ENCODE measurements at regions not wholly inside any gene's neighbourhood (a gene's known extent, or its start where the extent isn't known, plus 50 kb on each side); places are given as distances from the start of the nearest gene placed in this dataset.
"Not testable (repeated sequence)": the region's sequence is repeated elsewhere in the genome, so short reads cannot be mapped to it uniquely, and the experiment has no call there.

- not testable (repeated sequence) for TF ChIP-seq POLR2AphosphoS5 (IDR thresholded peaks at IDR 0.05; ENCODE audit: insufficient read depth, low read depth, low read length); POLR2A (IDR thresholded peaks at IDR 0.05; ENCODE audit: low read depth, low read length); CTCF (IDR thresholded peaks at IDR 0.05; ENCODE audit: extremely low read depth in 1 of 2, insufficient read depth in 1 of 2, low read depth in 1 of 2, low read length in 2 of 2); GATA2 (IDR thresholded peaks at IDR 0.05; ENCODE audit: insufficient read depth, insufficient read length, low read depth, low read length); FOS (IDR thresholded peaks at IDR 0.05; ENCODE audit: borderline replicate concordance, insufficient read depth, low read length); MYC (IDR thresholded peaks at IDR 0.05; ENCODE audit: low read depth, low read length); EZH2 (IDR thresholded peaks at IDR 0.05; ENCODE audit: borderline replicate concordance, low read depth, low read length, severe bottlenecking); MAX (IDR thresholded peaks at IDR 0.05; ENCODE audit: insufficient read depth, insufficient read length); JUN (IDR thresholded peaks at IDR 0.05; ENCODE audit: borderline replicate concordance, insufficient read depth, insufficient read length, low read depth)
Measured at GRCh38 chr10:101280921-101281320, 51.7 kb upstream of the LBX1 start.

All from endothelial cell of umbilical vein (primary cell).